ENCODE measurements at regions not wholly inside any gene's neighbourhood (a gene's known extent, or its start where the extent isn't known, plus 50 kb on each side); places are given as distances from the start of the nearest gene placed in this dataset.

GRCh38 chr13:32897296-32897695, 118.9 kb upstream of the KL start:
- TF ChIP-seq CTCF (IDR thresholded peaks at IDR 0.05 in 2 of 3, conservative IDR thresholded peaks at IDR 0.05 in 1 of 3; ENCODE audit: borderline replicate concordance in 1 of 3, insufficient read depth in 1 of 3, low read depth in 2 of 3, low read length in 2 of 3), result no peak
- TF ChIP-seq ELF1 (IDR thresholded peaks at IDR 0.05; ENCODE audit: borderline replicate concordance, low read depth), result no peak
- TF ChIP-seq MAX (IDR thresholded peaks at IDR 0.05), result no peak
- TF ChIP-seq EGR1 (IDR thresholded peaks at IDR 0.05; ENCODE audit: low read depth), result no peak
- no peak for TF ChIP-seq RAD21 (IDR thresholded peaks at IDR 0.05; ENCODE audit: low read depth)
- no peak for TF ChIP-seq EZH2 (IDR thresholded peaks at IDR 0.05)
- no peak for TF ChIP-seq POLR2A (IDR thresholded peaks at IDR 0.05; ENCODE audit: borderline replicate concordance, extremely low read depth, insufficient read depth, insufficient read length)
- TF ChIP-seq ZNF274 (IDR thresholded peaks at IDR 0.05; ENCODE audit: low read depth, low read length), result no peak

All from HCT116 (cell line).